Mesothelial cell of epicardium (in vitro differentiated cells): ENCODE measurements at regions not wholly inside any gene's neighbourhood (a gene's known extent, or its start where the extent isn't known, plus 50 kb on each side); places are given as distances from the start of the nearest gene placed in this dataset.

ENCODE experiments used
- DNase-seq, 2 experiments: peaks; one replicate each; pipeline ENCODE4 v3.0.0; 2021; ENCODE audit warnings: low spot score in 2 of 2; ENCODE audit not compliant: unreplicated experiment in 2 of 2
- H3K27ac Mint-ChIP-seq: 2 replicates; pipeline ENCODE4 v1.8.0; 2021; ENCODE audit warnings: mixed read lengths
- H3K27me3 Mint-ChIP-seq: 2 replicates; pipeline ENCODE4 v1.8.0; 2021; ENCODE audit warnings: low read depth, mixed read lengths
- H3K36me3 Mint-ChIP-seq: 2 replicates; pipeline ENCODE4 v1.8.0; 2021; ENCODE audit warnings: mixed read lengths
- H3K4me1 Mint-ChIP-seq: 2 replicates; pipeline ENCODE4 v1.8.0; 2021; ENCODE audit warnings: mixed read lengths
- H3K4me3 Mint-ChIP-seq: 2 replicates; pipeline ENCODE4 v1.8.0; 2021; ENCODE audit warnings: mild to moderate bottlenecking, moderate library complexity, mixed read lengths
- H3K9me3 Mint-ChIP-seq: 2 replicates; pipeline ENCODE4 v1.8.0; 2021; ENCODE audit warnings: mixed read lengths
- TF ChIP-seq, protein P1 (sequence below): fragments of 200-600 bp; sonication (generic); IDR thresholded peaks from one replicate; pipeline ENCODE4 v1.5.0; 2021; ENCODE audit warnings: antibody characterized with exemption; ENCODE audit not compliant: unreplicated experiment

DNA sequence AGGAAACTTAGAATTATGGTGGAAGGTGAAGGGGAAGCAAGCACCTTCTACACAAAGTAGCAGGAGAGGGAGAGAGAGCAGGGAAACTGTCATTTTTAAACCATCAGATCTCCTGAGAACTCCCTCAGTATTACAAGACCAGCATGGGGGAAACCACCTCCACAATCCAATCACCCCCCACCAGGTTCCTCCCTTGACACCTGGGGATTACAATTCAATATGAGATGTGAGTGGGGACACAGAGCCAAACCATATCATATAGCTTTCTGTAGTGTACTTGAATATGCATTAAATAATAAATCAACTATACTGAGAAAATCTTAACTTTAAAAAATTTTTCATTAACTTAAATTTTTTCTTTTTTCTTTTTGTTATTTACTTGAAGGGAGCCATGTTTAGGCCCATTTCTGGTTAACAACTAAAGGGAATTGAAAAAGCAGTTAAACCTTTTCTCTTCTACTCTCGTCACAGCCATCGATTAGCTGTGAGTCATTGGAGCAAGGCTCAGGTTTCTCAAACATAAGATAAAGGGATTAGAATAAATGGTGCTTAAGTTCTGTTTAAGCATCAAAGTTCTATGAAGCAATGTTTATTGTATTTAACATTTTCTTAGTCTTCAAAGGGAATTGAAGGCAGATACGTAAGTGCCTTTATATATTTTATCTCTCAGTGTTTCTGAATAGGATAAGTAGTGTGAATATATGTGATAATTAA, 72.2 kb upstream of the DPT start:
- no peak for DNase-seq
- no peaks in the 10 kb centered on the region for H3K36me3 Mint-ChIP-seq
- no peaks in the 10 kb centered on the region for H3K27me3 Mint-ChIP-seq
- no peak overlapping the region for H3K27ac Mint-ChIP-seq
- peaks cover 6% of the 10 kb centered on the region for H3K9me3 Mint-ChIP-seq
- no peak overlapping the region for H3K4me3 Mint-ChIP-seq
- H3K4me1 Mint-ChIP-seq, result peaks cover 11% of the 10 kb centered on the region
- TF ChIP-seq, protein P1, sequence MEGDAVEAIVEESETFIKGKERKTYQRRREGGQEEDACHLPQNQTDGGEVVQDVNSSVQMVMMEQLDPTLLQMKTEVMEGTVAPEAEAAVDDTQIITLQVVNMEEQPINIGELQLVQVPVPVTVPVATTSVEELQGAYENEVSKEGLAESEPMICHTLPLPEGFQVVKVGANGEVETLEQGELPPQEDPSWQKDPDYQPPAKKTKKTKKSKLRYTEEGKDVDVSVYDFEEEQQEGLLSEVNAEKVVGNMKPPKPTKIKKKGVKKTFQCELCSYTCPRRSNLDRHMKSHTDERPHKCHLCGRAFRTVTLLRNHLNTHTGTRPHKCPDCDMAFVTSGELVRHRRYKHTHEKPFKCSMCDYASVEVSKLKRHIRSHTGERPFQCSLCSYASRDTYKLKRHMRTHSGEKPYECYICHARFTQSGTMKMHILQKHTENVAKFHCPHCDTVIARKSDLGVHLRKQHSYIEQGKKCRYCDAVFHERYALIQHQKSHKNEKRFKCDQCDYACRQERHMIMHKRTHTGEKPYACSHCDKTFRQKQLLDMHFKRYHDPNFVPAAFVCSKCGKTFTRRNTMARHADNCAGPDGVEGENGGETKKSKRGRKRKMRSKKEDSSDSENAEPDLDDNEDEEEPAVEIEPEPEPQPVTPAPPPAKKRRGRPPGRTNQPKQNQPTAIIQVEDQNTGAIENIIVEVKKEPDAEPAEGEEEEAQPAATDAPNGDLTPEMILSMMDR, result no peak

DNA sequence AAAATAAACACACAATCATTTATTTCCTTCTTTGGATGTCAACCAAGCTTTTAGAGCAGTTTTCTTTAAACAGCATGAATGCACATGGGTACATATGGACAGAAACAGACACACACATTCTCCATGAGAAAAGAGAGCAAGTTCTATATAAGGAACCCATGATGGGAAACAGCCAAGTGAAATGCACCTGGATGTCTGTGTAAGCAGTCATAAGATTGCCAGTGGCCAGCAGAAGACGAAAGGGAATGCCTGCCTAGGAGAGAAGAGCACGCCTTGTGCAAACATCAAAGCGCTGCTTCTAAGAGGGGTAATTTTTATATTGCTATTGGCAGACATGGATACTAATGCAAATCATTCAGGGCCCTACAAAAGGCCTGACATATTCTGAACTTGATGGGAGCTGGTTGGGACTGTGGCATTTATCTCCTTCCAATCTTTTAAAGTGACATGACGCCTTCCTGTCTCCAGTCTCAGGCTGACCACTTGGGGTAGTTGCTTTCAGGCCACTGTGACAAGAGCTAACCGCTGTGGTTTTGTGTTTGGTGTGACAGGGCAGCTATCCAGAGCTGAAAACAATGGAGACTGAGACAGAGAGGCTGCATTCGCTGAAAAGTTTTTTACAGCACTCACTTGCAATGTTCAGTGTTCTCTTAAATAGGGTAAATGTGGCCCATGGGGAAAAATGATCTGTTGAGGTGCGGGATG, 75.0 kb upstream of the DPT start:
- H3K4me1 Mint-ChIP-seq, result peaks cover 11% of the 10 kb centered on the region
- no peaks in the 10 kb centered on the region for H3K27me3 Mint-ChIP-seq
- TF ChIP-seq, protein P1, result no peak
- no peak overlapping the region for H3K4me3 Mint-ChIP-seq
- H3K9me3 Mint-ChIP-seq, result peaks cover under 1% of the 10 kb centered on the region
- H3K27ac Mint-ChIP-seq, result no peak overlapping the region
- DNase-seq, result no peak
- H3K36me3 Mint-ChIP-seq, result no peaks in the 10 kb centered on the region

DNA sequence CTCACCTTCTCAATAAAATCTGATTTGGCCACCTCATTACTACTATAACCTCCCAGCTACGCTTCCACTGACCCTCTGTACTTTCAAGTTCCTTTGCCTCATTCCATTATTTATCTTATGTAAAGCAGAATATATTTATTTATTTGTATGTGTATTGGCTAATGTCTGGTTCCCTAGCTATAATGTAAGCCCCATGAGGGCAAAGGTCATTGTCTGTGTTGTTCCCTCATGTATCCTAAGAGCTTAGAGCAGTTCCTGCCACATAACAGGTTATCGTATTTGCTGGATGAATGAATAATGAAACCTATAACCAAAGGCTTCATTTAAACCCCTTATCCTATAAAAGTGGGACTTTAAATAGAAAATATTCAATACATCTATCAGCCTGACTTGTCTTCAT, 77.9 kb upstream of the DPT start:
- Mint-ChIP-seq H3K9me3 (no peaks in the 10 kb centered on the region), H3K27ac (no peak overlapping the region), H3K4me1 (peaks cover 9% of the 10 kb centered on the region), H3K27me3 (no peaks in the 10 kb centered on the region), H3K4me3 (no peak overlapping the region), H3K36me3 (no peaks in the 10 kb centered on the region)
- no peak for DNase-seq
- TF ChIP-seq, protein P1, result no peak

DNA sequence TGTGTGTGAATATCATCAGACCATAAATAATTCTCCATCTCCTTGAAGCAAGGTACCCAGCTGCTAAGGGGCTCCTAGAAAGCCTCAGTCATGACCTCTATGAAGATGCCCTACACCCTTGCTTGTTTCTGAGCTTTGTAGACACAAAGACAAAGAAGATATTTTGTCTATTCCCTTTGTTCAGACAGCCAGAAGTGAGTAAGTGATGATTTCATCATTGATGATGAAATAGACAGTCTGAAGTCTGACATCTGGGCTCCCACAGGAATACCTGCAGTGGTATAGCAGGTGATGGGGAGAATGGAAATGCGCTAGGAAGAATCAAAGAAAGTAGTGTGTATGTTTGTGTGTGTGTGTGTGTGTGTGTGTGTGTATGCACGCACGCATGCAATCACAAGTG, 82.2 kb upstream of the DPT start:
- TF ChIP-seq, protein P1, result no peak
- no peaks in the 10 kb centered on the region for H3K36me3 Mint-ChIP-seq

DNA sequence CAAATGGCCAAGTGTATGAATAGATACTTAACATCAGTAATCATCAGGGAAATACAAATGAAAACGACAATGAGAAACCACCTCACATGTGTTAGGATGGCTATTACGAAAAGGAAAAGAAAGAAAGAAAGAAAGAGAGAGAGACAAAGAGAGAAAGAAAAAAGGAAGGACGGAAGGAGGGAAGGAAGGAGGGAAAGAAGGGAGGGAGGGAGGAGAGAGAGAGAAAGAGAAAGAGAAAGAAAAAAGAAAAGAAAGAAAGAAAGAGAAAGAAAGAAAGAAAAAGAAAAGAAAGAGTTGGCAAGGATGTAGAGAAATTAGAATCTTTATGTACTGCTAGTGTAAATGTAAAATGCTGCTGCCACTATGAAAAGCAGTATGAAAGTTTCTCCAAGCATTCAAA, 90.7 kb upstream of the DPT start:
- H3K27ac Mint-ChIP-seq, result no peak overlapping the region
- peaks cover 10% of the 10 kb centered on the region for H3K9me3 Mint-ChIP-seq
- TF ChIP-seq, protein P1, result no peak
- DNase-seq, result no peak
- H3K4me1 Mint-ChIP-seq, result peaks cover 2% of the 10 kb centered on the region
- no peak overlapping the region for H3K4me3 Mint-ChIP-seq
- no peaks in the 10 kb centered on the region for H3K27me3 Mint-ChIP-seq
- no peaks in the 10 kb centered on the region for H3K36me3 Mint-ChIP-seq

More for the DNA sequence above, 82.2 kb upstream of the DPT start:
- Mint-ChIP-seq H3K4me3 (no peak overlapping the region), H3K9me3 (peaks cover 7% of the 10 kb centered on the region), H3K4me1 (no peaks in the 10 kb centered on the region), H3K27me3 (no peaks in the 10 kb centered on the region), H3K27ac (no peak overlapping the region)
- no peak for DNase-seq
